ACHN (cell line): ENCODE measurements at regions not wholly inside any gene's neighbourhood (a gene's known extent, or its start where the extent isn't known, plus 50 kb on each side); places are given as distances from the start of the nearest gene placed in this dataset.
"Not testable (repeated sequence)": the region's sequence is repeated elsewhere in the genome, so short reads cannot be mapped to it uniquely, and the experiment has no call there.

Source experiments
- DNase-seq: peaks from one replicate; pipeline ENCODE4 v3.0.0-alpha.2; 2015
- in situ Hi-C: cut with HindIII; loops from 2 replicates; pipeline ENCODE4 v1.10.0; 2017; ENCODE audit warnings: low sequenced_read_pairs, low pct_ligation_motif_present, low pct_unique_long_range_greater_than_20kb

GRCh38 chr9:23046026-23046425 lies 599.4 kb downstream of the DMRTA1 start:
- in situ Hi-C loops: not testable (repeated sequence)

GRCh38 chr9:23050548-23050947 lies 603.9 kb downstream of the DMRTA1 start:
- DNase-seq: no peak
- in situ Hi-C loops: no loop called here

More at GRCh38 chr9:23046026-23046425, 599.4 kb downstream of the DMRTA1 start:
- DNase-seq: not testable (repeated sequence)

GRCh38 chr9:23073136-23073535 lies 626.5 kb downstream of the DMRTA1 start:
- in situ Hi-C loops: no loop called here

GRCh38 chr9:23079798-23080197 lies 633.2 kb downstream of the DMRTA1 start:
- in situ Hi-C loops: no loop called here
- DNase-seq: no peak

More at GRCh38 chr9:23073136-23073535, 626.5 kb downstream of the DMRTA1 start:
- no peak for DNase-seq

- in situ Hi-C loops: no loop called here
- DNase-seq: no peak
These were observed 634.8 kb downstream of the DMRTA1 start for GRCh38 chr9:23081377-23081776.

- in situ Hi-C loops: no loop called here
- peak; percentile 5 for DNase-seq
These were observed 642.3 kb downstream of the DMRTA1 start for GRCh38 chr9:23088932-23089364.

GRCh38 chr9:23117616-23118015 lies 671.0 kb downstream of the DMRTA1 start:
- in situ Hi-C loops: no loop called here
- peak; percentile 45 for DNase-seq

- in situ Hi-C loops: no loop called here
- no peak for DNase-seq
These were observed 674.0 kb downstream of the DMRTA1 start for GRCh38 chr9:23120630-23121029.

- in situ Hi-C loops: no loop called here
- peak; percentile 35 for DNase-seq
These were observed 676.5 kb downstream of the DMRTA1 start for GRCh38 chr9:23123048-23123632.

- in situ Hi-C loops: no loop called here
These were observed 680.6 kb downstream of the ELAVL2 start for GRCh38 chr9:23145467-23145866.

GRCh38 chr9:23153058-23153457 lies 673.0 kb downstream of the ELAVL2 start:
- in situ Hi-C loops: no loop called here

More at GRCh38 chr9:23145467-23145866, 680.6 kb downstream of the ELAVL2 start:
- no peak for DNase-seq

GRCh38 chr9:23160491-23160890 lies 665.5 kb downstream of the ELAVL2 start:
- in situ Hi-C loops: no loop called here
- no peak for DNase-seq

More at GRCh38 chr9:23153058-23153457, 673.0 kb downstream of the ELAVL2 start:
- DNase-seq: peak; percentile 5

- in situ Hi-C loops: no loop called here
- no peak for DNase-seq
These were observed 665.0 kb downstream of the ELAVL2 start for GRCh38 chr9:23160952-23161469.

- DNase-seq: no peak
- in situ Hi-C loops: no loop called here
These were observed 663.3 kb downstream of the ELAVL2 start for GRCh38 chr9:23162789-23163188.

- no peak for DNase-seq
- in situ Hi-C loops: no loop called here
These were observed 654.6 kb downstream of the ELAVL2 start for GRCh38 chr9:23171479-23171878.

GRCh38 chr9:23172206-23172605 lies 653.8 kb downstream of the ELAVL2 start:
- in situ Hi-C loops: no loop called here

GRCh38 chr9:23172979-23173637 lies 652.9 kb downstream of the ELAVL2 start:
- no peak for DNase-seq
- in situ Hi-C loops: no loop called here

More at GRCh38 chr9:23172206-23172605, 653.8 kb downstream of the ELAVL2 start:
- no peak for DNase-seq

GRCh38 chr9:23194281-23194680 lies 631.8 kb downstream of the ELAVL2 start:
- in situ Hi-C loops: no loop called here
- no peak for DNase-seq

GRCh38 chr9:23215688-23216087 lies 610.4 kb downstream of the ELAVL2 start:
- no peak for DNase-seq
- in situ Hi-C loops: no loop called here

GRCh38 chr9:23219471-23219870 lies 606.6 kb downstream of the ELAVL2 start:
- DNase-seq: no peak
- in situ Hi-C loops: no loop called here
